Lower lobe of right lung (tissue), 2 donors: ENCODE measurements at regions not wholly inside any gene's neighbourhood (a gene's known extent, or its start where the extent isn't known, plus 50 kb on each side); places are given as distances from the start of the nearest gene placed in this dataset.
"Not testable (repeated sequence)": the region's sequence is repeated elsewhere in the genome, so short reads cannot be mapped to it uniquely, and the experiment has no call there.

Experiments
- ATAC-seq, 2 donors: fragments of 200-7000 bp; cut with Tn5 transposase; one replicate each; pipeline ENCODE4 v1.9.1; 2020 to 2022; ENCODE audit warnings: mild to moderate bottlenecking in 2 of 2, moderate library complexity in 2 of 2
- DNase-seq: peaks from one replicate; pipeline ENCODE4 v3.0.0-alpha.2; 2020
- H3K27ac ChIP-seq: fragments of 200-600 bp; one replicate; pipeline ENCODE4 v1.8.0; 2022
- H3K27me3 ChIP-seq: fragments of 200-600 bp; one replicate; pipeline ENCODE4 v1.8.0; 2022; ENCODE audit warnings: low read depth
- H3K36me3 ChIP-seq: fragments of 200-600 bp; one replicate; pipeline ENCODE4 v1.8.0; 2022; ENCODE audit warnings: mild to moderate bottlenecking
- H3K4me1 ChIP-seq: fragments of 200-600 bp; one replicate; pipeline ENCODE4 v1.8.0; 2022
- H3K4me3 ChIP-seq: fragments of 200-600 bp; one replicate; pipeline ENCODE4 v1.8.0; 2022; ENCODE audit warnings: mild to moderate bottlenecking
- H3K9me3 ChIP-seq: fragments of 200-600 bp; one replicate; pipeline ENCODE4 v1.8.0; 2022
- CTCF ChIP-seq: fragments of 200-600 bp; IDR thresholded peaks from one replicate; pipeline ENCODE4 v1.8.0; 2022; ENCODE audit warnings: antibody characterized with exemption, mild to moderate bottlenecking
- intact Hi-C: fragments of 100-400 bp; cut with DNase I; formaldehyde crosslinking; loops from one replicate; pipeline ENCODE4 v1.11.0; 2022
- donor health status: DM: no; HTN: yes; CAD: no; lungs with severe emphysema.

DNA sequence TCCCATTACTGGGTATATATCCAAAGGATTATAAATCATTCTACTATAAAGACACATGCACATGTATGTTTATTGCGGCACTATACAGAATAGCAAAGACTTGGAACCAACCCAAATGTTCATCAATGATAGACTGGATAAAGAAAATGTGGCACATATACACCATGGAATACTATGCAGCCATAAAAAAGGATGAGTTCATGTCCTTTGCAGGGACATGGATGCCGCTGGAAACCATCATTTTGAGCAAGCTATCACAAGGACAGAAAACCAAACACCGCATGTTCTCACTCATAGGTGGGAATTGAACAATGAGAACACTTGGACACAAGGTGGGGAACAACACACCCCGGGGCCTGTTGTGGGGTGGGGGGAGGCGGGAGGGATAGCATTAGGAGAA is 57.0 kb upstream of the NEUROD1 start:
- intact Hi-C loops, DNase-seq, H3K4me1 ChIP-seq, H3K27me3 ChIP-seq, H3K9me3 ChIP-seq, H3K4me3 ChIP-seq, H3K36me3 ChIP-seq, ATAC-seq, H3K27ac ChIP-seq: not testable (repeated sequence)

DNA sequence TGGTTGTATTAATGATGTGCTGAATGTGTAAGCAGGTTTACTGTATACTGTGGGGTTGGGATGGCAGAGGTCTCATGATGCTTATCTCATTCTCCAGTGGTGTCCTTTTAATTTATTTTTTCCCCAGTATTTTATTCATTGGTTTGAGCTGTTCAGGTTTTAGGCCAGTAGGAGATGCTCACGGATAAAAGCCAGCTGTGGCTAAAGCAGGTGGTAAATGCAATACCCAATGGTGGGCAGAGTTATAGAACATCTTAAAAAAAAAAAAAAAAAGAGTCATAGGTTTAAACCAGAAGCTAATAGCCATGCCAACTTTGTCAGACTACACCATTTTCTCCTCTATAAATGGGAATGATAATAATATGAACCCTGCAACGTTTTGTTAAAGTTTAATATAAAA is 57.8 kb upstream of the NEUROD1 start:
- Histone ChIP-seq H3K4me1 (peaks cover 2% of the 10 kb centered on the region), H3K4me3 (no peak overlapping the region), H3K27me3 (no peaks in the 10 kb centered on the region), H3K9me3 (no peaks in the 10 kb centered on the region), H3K27ac (no peak overlapping the region), H3K36me3 (no peaks in the 10 kb centered on the region)
- no peak for TF ChIP-seq CTCF
- intact Hi-C loops = no loop called here
- DNase-seq (no peak), ATAC-seq (no peak)

GRCh38 chr2:181738563-181738962 is 58.2 kb upstream of the NEUROD1 start:
- ATAC-seq = no peak
- Histone ChIP-seq H3K36me3 (no peaks in the 10 kb centered on the region), H3K9me3 (no peaks in the 10 kb centered on the region), H3K27ac (no peak overlapping the region), H3K4me3 (no peak overlapping the region), H3K27me3 (no peaks in the 10 kb centered on the region), H3K4me1 (peaks cover 7% of the 10 kb centered on the region)
- intact Hi-C loops = no loop called here
- TF ChIP-seq CTCF = no peak
- no peak for DNase-seq

- H3K9me3 ChIP-seq = no peaks in the 10 kb centered on the region
- DNase-seq (no peak), ATAC-seq (no peak)
- no peaks in the 10 kb centered on the region for H3K36me3 ChIP-seq
- intact Hi-C loops = loop anchor here (10.0 kb wide), 2 partner anchors 163 to 343 kb away; no protein-coding TSS in a partner anchor
- no peak for TF ChIP-seq CTCF
- H3K4me3 ChIP-seq = no peak overlapping the region
- H3K27ac ChIP-seq = no peak overlapping the region
- peaks cover 7% of the 10 kb centered on the region for H3K4me1 ChIP-seq
- no peaks in the 10 kb centered on the region for H3K27me3 ChIP-seq
Observed at GRCh38 chr2:181741756-181742155, 61.4 kb upstream of the NEUROD1 start.

DNA sequence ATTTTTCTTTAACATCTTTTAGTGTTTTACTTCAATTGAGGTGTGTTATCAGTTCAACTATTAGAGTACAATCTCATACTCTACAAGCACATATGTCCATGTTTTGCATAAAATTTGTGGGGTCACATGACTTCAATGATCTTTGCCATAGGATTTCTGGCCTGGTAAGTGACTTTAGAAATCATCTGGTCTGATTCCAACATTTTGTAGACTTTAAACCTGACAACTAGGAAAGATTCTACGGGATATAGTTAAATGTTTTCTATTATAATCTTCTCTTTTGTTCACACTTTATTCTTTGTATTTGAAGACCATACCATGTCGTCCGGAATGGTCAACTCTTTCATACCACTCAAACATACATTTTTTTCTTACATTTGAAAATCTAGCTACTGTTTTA is 62.0 kb upstream of the NEUROD1 start:
- ATAC-seq (no peak), DNase-seq (no peak)
- intact Hi-C loops = loop anchor here (10.0 kb wide), 2 partner anchors 162 to 342 kb away; no protein-coding TSS in a partner anchor
- Histone ChIP-seq H3K4me3 (no peak overlapping the region), H3K36me3 (no peaks in the 10 kb centered on the region), H3K27ac (no peak overlapping the region), H3K27me3 (no peaks in the 10 kb centered on the region), H3K9me3 (no peaks in the 10 kb centered on the region), H3K4me1 (peaks cover 7% of the 10 kb centered on the region)
- TF ChIP-seq CTCF = no peak

GRCh38 chr2:181742922-181743722 is 62.8 kb upstream of the NEUROD1 start:
- intact Hi-C loops = loop anchor here (10.0 kb wide), 2 partner anchors 162 to 342 kb away; no protein-coding TSS in a partner anchor
- Histone ChIP-seq H3K9me3 (no peaks in the 10 kb centered on the region), H3K27ac (no peak overlapping the region), H3K4me1 (peaks cover 7% of the 10 kb centered on the region), H3K36me3 (no peaks in the 10 kb centered on the region), H3K4me3 (no peak overlapping the region), H3K27me3 (no peaks in the 10 kb centered on the region)
- ATAC-seq = peak in 1 of 2 donors; percentile 80
- DNase-seq = no peak
- peak; percentile 69 for TF ChIP-seq CTCF
